HG02870 (cell line): ENCODE measurements at regions not wholly inside any gene's neighbourhood (a gene's known extent, or its start where the extent isn't known, plus 50 kb on each side); places are given as distances from the start of the nearest gene placed in this dataset.
"Not testable (repeated sequence)": the region's sequence is repeated elsewhere in the genome, so short reads cannot be mapped to it uniquely, and the experiment has no call there.

Experiments used
- ATAC-seq: cut with Tn5 transposase; IDR thresholded peaks from one replicate; pipeline ENCODE4 v1.9.1; 2021; ENCODE audit warnings: mild to moderate bottlenecking, moderate library complexity; ENCODE audit not compliant: unreplicated experiment

GRCh38 chr1:98145655-98146054, 224.8 kb upstream of the DPYD start:
- ATAC-seq = no peak

GRCh38 chr1:98143403-98143802, 222.6 kb upstream of the DPYD start:
- ATAC-seq = no peak

DNA sequence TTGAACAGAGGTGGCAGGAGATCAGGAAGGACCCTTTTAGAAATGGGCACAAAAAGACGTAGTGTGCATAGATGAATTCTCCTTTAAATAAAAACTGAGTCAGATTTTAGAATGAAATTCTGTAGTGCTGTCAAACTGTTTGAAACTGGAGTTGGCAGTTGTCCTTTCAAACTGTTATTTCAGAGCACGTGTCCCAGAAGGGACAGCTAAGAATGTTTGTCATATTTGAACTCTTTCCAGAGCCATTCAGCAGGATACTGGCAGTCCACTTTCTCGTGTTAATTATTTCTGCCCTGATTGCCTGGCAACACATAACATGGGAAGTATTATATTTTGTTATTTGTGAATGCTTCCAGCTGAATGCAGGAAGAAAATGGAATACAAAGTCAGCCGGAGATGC, 212.3 kb upstream of the DPYD start:
- no peak for ATAC-seq

GRCh38 chr1:98130408-98130807, 209.6 kb upstream of the DPYD start:
- no peak for ATAC-seq

- no peak for ATAC-seq
Observed at GRCh38 chr1:98129491-98129890, 208.7 kb upstream of the DPYD start.

GRCh38 chr1:98126740-98127139, 205.9 kb upstream of the DPYD start:
- no peak for ATAC-seq

GRCh38 chr1:98121646-98122045, 200.8 kb upstream of the DPYD start:
- ATAC-seq = no peak

GRCh38 chr1:98119796-98120195, 199.0 kb upstream of the DPYD start:
- ATAC-seq = no peak

DNA sequence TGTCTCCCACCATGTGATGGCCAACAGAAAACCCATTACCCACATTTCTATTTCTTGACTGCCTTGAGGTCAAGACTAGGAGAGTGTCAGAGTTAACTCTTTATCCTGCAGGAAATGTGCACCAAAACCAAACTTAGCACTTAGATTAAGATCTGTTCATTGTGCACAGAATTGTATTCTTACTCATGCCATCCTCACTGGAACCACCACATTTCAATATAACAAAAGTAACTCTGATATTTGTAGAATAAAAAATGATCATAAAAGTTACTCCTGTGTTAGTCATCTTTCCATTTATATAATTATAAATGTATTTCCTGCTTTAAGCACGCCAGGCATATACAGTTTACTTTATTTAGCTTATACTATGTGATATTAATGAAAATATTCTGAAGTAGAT, 193.0 kb upstream of the DPYD start:
- ATAC-seq = no peak

- ATAC-seq = no peak
Observed at GRCh38 chr1:98112626-98113025, 191.8 kb upstream of the DPYD start.

DNA sequence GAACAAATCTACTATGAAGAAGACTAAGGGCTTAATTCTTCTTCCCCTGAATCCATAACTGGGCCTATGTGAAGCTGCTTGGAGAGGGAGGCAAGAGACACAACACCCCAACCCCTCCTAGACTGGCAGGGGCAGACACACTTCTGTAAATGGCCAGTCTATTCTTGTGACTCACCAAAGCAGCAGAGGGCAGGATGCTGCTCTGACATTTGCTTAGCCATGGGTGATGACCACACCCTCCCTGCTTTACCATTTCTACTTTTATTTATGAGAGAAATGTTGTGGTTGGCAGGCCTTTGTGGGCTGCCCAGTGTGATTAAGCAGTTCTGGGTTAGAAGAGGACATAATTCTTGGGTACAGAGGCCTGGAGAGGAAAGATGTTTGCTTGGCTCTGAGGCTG, 189.8 kb upstream of the DPYD start:
- ATAC-seq = no peak

GRCh38 chr1:98108378-98108777, 187.5 kb upstream of the DPYD start:
- ATAC-seq = not testable (repeated sequence)

DNA sequence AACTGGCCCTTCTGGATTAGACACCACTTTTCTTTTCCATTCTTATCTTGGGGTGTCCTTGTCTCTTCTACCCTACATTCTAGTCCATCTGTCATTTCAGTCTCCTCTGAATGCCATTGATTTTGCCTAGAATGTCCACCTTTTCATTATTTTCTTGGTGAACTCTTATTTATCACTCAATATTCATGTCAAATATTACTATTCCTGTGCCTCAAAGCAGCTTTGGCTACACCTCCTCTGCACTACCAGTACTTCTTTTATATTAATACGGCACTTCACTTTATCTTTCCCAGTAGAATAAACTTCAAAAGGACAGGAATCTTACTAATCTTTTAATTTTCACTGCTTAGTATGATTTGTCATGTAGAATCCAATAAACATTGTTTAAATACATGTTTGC, 186.4 kb upstream of the DPYD start:
- ATAC-seq = no peak

GRCh38 chr1:98104289-98104688, 183.5 kb upstream of the DPYD start:
- ATAC-seq = no peak

DNA sequence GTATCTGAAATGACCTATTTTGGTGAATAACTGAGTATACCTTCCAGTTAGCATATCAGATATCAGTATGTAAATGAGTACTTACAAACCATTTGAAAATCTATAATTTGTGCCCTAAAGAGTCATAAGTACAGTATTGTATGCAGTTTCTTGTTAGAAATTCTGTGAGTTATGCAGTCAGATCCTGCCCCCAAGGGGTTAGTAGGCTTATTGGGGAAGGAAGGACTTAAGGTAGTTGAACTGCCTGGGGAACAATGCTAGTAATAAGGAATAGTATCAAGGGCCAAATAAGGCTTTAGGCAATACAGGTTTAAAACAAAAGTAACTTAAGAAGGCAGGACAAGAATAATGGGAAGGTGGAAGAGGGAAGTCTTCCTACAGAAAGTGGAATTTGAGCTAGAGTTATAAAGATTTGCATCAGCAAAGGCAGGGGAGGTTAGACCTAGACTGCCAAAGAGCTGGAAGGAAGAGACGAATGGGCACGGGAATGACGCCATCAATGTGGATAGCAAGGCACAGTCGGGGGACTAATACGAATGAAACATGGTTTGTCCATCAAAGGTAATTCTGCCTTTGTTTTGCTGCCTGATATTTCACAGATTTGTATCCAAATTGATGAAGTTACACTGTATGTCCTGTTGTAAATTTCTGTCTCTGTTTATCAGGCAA, 182.9 kb upstream of the DPYD start:
- no peak for ATAC-seq

DNA sequence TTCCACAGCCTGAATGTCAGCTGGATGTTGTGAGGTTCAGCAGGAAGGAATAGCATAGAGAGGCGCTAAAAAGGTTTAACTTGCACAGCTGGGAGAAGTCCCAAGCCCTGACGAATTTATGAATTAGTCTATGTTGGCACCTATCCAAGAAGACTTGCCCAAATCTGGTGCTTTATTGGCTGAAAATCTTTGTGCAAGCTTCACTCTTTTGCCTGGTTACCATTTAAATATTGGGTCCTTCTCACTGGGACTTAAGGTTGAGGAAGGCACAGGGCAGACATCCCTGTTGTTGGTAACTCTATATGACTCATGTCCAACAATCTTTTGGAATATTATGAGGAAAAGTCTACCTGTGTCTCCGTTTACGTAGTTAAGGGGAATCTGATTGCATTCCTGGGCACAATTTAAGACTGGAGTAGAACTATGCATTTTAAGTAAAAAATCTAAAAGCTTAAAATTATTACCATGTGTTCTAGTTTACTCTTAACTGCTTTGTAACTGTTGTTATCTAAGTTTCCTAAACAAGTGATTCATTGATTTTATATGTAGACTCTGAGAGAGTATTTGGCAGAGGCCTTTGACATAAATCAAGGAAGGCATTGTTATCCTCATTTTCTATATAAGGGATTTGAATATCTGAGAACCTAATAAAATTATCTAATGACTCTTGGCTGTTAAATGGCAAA, 181.7 kb upstream of the DPYD start:
- ATAC-seq = no peak

DNA sequence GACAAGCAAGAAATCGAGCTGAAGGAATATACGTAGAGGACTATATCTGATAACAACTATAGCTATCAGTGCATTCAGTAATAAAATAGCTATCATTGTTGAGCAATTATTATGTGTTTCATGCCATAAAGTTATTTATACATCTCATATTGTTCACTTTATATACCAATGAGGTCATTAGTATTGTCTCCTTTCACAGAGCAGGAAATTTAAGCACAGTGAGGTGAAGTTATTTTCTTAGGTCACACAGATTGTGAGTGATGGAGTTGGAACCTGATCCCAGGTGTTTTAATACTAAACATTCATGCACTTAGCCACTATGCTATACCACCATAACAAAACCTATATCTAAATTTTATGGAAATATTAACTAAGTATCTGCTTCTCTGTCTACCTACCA, 180.5 kb upstream of the DPYD start:
- ATAC-seq = no peak

DNA sequence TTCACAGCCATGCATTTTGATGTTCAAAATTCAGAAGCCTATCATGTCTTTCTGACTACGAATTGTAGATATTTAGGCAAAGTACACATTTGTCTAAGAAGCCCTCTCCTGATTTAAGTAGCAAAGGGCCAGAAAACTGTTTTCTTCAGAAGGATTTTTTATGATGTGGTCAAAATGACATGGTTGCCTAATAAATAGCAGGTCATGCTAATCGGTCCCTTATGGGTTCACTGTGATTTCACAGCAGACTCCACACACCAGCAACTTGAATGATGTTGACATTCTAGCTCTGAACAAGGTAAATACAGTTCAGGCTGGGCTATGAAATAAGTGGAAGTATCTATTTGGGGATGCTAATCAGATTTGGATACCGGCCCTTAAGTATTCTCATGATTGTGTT, 178.7 kb upstream of the DPYD start:
- no peak for ATAC-seq

GRCh38 chr1:98098473-98098872, 177.6 kb upstream of the DPYD start:
- ATAC-seq = no peak

DNA sequence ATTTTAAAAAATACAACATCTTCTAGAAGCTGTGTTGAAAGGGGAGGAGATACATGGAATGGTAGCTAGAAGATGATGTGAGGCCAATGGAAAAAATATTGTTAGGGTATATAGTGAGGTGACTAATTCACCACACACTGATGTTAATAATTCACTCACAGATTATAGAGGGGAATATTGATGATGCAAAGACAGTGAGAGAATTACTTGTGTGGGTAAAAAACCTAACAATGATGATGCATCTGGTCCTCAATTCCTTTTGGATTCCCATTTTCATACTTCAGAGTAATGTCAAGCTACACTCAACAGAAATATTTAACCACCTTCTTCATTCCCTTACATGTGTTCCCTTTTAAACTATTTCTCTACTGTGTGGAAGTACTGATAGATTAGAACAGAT, 169.5 kb upstream of the DPYD start:
- ATAC-seq = no peak

- ATAC-seq = no peak
Observed at GRCh38 chr1:98088381-98088780, 167.5 kb upstream of the DPYD start.

GRCh38 chr1:98086796-98087441, 166.1 kb upstream of the DPYD start:
- ATAC-seq = no peak
